HL-60 (cell line): ENCODE measurements at regions not wholly inside any gene's neighbourhood (a gene's known extent, or its start where the extent isn't known, plus 50 kb on each side); places are given as distances from the start of the nearest gene placed in this dataset.

Experiments
- DNase-seq, 2 experiments: peaks; one replicate each; pipeline ENCODE4 v3.0.0-alpha.2; 2010 to 2020; ENCODE audit warnings: low read depth in 1 of 2, low spot score in 1 of 2
- H3K27ac ChIP-seq: fragments of 250-450 bp; sonication (Bioruptor Pico); replicated peaks from 2 replicates; pipeline ENCODE4 v1.5.1; 2020; ENCODE audit warnings: mild to moderate bottlenecking, moderate library complexity
- H3K27me3 ChIP-seq: fragments of 250-450 bp; sonication (Bioruptor Pico); 2 replicates; pipeline ENCODE4 v1.5.1; 2021; ENCODE audit warnings: mild to moderate bottlenecking, moderate library complexity; ENCODE audit not compliant: insufficient read depth, poor library complexity, severe bottlenecking
- H3K4me3 ChIP-seq: replicated peaks from 2 replicates; pipeline ENCODE4 v1.5.1; 2011; ENCODE audit warnings: mild to moderate bottlenecking, control low read depth, low read length; ENCODE audit not compliant: insufficient read depth
- CTCF ChIP-seq: IDR thresholded peaks from one replicate; pipeline ENCODE4 v1.5.1; 2011; ENCODE audit warnings: low read length, control low read depth, inconsistent platforms; ENCODE audit not compliant: insufficient read depth
- GABPA ChIP-seq: IDR thresholded peaks from 2 replicates; pipeline ENCODE4 v1.6.1; 2012; ENCODE audit warnings: low read depth
- POLR2AphosphoS5 ChIP-seq: IDR thresholded peaks from 2 replicates; pipeline ENCODE4 v1.6.1; 2012; ENCODE audit warnings: low read depth
- REST ChIP-seq: IDR thresholded peaks from 2 replicates; pipeline ENCODE4 v1.6.1; 2012; ENCODE audit warnings: low read depth; ENCODE audit not compliant: insufficient replicate concordance
- SPI1 ChIP-seq: IDR thresholded peaks from 2 replicates; pipeline ENCODE4 v1.6.1; 2012; ENCODE audit warnings: low read depth, mild to moderate bottlenecking, borderline replicate concordance

- no peak overlapping the region for H3K27ac ChIP-seq
- no peak overlapping the region for H3K4me3 ChIP-seq
- DNase-seq: no peak
- no peaks in the 10 kb centered on the region for H3K27me3 ChIP-seq
- TF ChIP-seq POLR2AphosphoS5 (no peak), GABPA (no peak), REST (no peak), CTCF (no peak), SPI1 (no peak)
Observed at GRCh38 chr7:84339306-84339705, 144.7 kb upstream of the SEMA3A start.

- Histone ChIP-seq H3K4me3 (no peak overlapping the region), H3K27me3 (no peaks in the 10 kb centered on the region), H3K27ac (no peak overlapping the region)
- TF ChIP-seq POLR2AphosphoS5: no peak
- no peak for TF ChIP-seq SPI1
- TF ChIP-seq REST: no peak
- TF ChIP-seq CTCF: no peak
- no peak for TF ChIP-seq GABPA
- no peak for DNase-seq
Observed at GRCh38 chr7:84337429-84337828, 142.8 kb upstream of the SEMA3A start.

GRCh38 chr7:84336766-84337165 is 142.2 kb upstream of the SEMA3A start:
- H3K27ac ChIP-seq: no peak overlapping the region
- TF ChIP-seq POLR2AphosphoS5: no peak
- no peak for TF ChIP-seq GABPA
- no peak for TF ChIP-seq SPI1
- no peak for TF ChIP-seq CTCF

GRCh38 chr7:84336303-84336702 is 141.7 kb upstream of the SEMA3A start:
- DNase-seq: no peak
- H3K4me3 ChIP-seq: no peak overlapping the region
- H3K27me3 ChIP-seq: no peaks in the 10 kb centered on the region
- TF ChIP-seq POLR2AphosphoS5 (no peak), REST (no peak), GABPA (no peak), CTCF (no peak), SPI1 (no peak)
- H3K27ac ChIP-seq: no peak overlapping the region

More at GRCh38 chr7:84336766-84337165, 142.2 kb upstream of the SEMA3A start:
- no peak overlapping the region for H3K4me3 ChIP-seq
- DNase-seq: no peak
- H3K27me3 ChIP-seq: no peaks in the 10 kb centered on the region
